Kasumi-1 (cell line): ENCODE measurements at regions not wholly inside any gene's neighbourhood (a gene's known extent, or its start where the extent isn't known, plus 50 kb on each side); places are given as distances from the start of the nearest gene placed in this dataset.

ENCODE experiments used
- DNase-seq, 2 experiments: peaks; one replicate each; lab custom pipeline; 2025; lab: John Stamatoyannopoulos, UW

DNA sequence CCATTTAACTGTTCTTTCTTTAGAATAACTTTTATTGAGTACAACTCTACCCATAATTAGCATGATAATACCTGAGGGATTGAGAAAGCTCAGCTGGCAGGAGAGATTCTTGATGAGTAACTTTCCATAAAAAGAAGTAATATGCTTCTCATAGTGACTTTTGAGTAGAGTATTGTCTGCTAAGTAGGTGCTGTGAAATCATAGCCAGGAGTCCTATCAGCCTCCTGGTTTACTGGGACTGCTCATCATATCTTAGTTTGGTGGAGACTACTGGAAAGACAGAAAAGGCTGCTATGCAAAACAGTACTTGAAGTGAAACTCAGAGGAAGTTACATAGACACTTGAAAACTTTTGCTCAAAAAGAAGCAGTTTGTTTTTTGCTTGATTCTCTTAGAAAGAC, 113.3 kb upstream of the ATP2B1 start:
- no peak for DNase-seq

DNA sequence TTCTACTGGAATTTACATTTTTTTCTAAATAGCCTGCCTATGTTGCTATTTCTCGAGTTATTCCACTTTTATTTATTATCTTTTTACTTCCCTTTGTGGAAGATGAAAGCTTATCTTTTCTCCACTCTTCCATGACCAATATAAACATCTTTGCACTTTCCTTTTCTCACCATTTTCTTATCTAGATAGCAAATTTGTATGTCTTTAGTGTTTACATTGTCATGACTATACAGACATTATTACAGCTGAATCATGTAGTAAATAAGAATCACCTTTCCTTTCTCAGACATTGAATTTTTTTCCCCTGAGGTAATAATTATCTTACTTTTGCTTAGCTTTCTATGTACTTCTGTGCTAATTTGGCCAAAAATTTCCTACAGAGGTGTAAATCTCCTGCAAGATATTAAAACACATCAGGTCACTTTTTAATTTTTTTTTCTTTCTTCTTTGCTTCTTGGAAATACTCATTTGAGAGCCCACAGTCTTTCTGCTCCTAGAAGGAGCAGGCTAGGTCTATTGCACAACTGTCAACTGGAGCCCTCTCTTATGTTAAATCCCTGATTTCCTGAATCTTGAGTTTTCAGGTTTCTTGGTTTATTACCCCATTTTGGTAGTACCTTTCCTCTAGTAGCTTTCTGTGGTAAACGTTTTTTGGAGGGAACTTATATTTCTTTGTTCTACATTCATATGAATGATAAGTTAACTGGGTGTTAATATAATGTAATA, 109.0 kb upstream of the ATP2B1 start:
- no peak for DNase-seq

DNA sequence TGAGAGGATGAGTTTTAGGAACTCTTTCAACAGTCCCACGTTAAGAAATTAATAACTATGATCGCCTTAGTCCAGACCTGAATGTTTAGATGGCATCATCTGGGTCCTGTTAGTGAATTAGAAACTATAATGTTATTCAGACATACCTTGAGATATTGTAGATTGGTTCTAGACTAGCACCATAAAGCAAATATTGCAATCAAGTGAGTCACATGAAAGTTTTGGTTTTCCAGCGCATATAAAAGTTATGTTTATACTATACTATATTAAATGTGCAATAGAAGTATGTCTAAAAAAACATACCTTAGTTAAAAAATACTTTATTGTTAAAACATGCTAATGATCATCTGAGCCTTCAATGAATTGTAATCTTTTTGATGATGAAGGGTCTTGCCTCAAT, 106.6 kb upstream of the ATP2B1 start:
- DNase-seq = no peak

DNA sequence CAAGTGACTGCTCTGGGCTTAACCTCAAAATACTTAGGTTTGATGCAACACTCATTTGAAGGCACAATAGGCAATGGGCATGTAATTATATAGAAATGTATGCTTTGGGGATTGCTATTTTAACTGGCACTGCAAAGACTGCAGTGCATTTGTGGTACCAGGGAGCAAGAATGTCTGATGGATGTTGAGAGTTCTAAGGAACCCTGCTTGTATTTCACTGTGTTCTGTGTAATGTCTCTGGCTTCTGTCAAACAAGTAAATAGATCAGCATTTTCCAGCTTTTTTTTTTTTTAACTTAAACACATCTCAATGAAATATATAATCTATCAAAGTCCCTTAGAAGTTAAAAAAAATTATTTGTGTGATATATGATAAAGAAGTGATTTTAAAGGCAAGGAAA, 94.8 kb upstream of the ATP2B1 start:
- DNase-seq = no peak

DNA sequence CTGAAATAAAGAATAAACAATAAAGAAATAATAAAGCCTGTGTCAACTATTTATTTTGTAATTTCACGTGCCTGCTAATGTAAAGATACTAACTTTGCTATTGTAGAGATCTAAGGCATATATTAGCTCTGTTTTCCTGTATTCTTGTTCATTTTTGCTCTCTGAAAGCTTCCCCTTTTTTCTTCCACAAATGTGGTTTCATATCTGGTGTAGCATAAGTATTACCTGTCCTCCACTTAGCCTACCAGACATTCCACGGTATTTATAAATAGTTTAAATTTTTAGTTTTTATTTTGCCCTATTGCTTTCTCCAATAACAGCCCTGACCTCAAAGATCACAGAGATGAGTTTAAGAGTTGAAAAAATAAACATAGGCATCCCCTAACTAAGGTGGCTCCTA, 92.6 kb upstream of the ATP2B1 start:
- DNase-seq = peak; percentile 18 to 52

DNA sequence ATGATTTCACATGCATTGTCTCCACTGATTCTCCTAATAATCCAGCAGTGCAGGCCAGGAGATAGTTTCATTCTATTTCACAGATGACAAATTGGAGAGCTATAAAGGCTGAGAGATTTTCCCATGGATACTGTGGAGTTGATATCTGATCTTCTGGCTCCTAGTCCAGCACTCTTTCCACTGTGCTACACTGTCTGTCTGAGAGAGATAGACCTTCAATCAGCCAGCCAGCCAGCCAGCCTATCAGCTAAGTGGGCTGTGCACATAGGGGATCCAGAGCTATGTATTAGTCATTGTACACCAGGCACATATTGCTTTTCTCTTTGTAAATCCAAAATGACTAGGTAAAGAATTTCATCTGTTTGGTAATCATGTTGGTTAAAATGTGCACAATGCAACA, 91.8 kb upstream of the ATP2B1 start:
- no peak for DNase-seq

DNA sequence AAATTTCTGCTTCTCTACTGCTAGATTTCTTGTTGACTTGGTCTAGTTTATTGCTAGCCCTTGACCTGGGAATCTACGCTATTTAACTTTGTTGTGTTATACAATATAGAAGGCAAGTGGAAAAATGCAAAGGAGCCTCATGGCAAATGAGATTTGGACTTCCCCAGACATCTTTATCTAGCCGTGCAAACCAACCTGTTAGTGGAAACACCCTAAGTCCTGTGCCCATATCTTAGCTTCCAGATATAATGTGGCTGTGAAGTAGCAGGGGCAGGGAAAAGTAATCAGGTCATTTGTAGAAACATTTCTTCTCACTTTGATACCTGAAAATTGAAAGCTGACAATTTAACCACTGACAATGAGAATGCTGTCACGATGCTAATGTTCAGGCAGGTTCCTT, 90.7 kb upstream of the ATP2B1 start:
- DNase-seq = no peak

DNA sequence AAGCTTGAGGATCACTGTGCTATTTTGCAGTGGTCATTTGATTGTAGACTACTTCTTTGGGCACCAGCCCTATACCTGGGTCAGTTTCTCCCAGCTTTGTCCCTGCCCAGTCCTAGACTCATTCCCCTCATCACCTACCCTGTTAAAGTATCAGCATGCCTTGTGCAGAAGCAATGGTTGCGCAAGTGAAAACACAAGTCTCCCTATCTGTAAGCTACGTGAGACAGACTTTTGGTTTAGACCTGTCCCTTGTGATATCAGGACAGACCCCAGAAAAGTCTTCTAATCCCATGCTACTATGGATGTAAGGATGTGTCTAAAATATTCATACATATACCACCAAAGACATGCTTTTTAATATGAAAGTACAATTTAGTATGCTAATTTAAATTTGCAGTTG, 88.8 kb upstream of the ATP2B1 start:
- no peak for DNase-seq

DNA sequence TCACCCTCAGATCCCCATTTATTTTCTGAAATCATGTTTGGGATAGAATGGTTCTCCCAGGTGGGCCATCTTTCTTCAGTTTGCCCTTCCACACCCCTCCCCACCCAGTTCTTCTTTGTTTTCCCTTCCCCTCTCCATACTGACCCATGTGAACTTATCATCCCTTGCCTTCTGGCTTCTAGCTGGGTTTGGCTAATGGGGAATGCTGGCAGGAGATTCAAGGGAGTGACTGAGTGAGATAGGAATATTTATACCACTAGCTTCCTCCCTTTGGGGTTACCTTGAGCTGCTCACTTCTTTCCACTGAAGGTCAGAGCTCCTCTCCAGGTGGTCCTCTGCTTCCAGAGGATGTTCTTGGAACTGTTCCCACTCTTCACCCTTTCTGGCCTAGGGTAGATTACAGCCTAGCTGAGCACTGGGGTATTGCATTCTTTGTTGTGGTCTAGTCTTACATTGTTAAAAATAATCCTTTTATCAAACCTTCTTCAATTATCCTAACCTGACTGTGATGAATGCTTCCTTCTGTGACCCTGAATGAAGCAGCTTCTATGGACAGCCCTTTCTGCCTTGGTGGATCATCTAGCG, 88.3 kb upstream of the ATP2B1 start:
- no peak for DNase-seq

DNA sequence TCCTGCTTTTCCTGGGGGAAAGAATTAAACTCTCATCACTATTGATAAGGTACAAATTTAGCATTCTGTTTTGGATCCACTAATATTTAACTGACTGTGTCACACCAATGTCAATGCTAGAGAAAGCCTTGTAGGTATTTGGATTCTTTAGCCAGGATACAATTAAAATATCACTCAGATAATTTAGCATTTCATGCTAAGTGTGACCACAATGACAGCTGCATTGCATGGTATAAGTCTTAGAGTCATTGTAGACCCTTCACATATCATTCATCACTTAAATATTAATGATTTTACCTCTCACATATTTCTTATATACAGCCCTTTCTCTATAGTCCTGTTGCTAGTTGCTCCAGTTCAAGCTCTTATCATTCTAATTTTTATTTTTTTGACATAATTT, 85.3 kb upstream of the ATP2B1 start:
- DNase-seq = no peak

DNA sequence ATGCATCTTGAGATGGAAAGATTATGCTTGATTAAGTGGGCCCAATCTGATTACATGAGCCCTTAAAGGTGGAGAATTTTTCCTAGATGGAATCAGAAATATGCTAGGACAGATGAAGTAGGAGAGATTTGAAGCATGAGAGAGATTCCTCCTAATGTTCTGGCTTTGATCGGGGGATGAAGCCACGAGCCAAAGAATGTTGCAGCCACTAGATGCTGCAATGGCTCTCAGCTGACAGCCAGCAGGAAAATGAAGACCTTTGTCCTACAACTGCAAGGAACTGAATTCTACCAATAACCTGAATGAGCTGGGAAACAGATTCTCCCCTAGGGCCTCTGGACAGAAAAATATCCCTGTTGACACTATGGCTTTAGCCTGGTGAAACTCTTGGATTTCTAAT, 82.6 kb upstream of the ATP2B1 start:
- no peak for DNase-seq

DNA sequence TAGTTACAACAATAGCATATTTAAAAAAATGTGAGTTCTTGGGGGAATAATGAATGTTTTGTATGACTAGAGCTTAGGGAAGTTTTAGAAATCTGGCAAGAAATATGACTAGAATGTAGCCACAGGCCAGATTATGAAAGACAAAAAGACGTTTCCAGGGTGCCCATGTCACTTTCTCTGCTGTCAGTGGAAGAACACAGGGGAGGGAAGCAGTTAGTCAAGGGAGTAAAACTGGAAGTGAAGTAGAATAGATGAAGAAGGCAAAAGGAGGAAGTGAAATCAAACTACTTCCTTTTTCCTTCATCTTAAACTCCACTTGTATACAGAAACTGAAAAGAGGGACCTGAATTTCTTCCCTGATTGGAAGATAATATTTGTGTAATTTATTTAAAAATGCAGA, 81.2 kb upstream of the ATP2B1 start:
- DNase-seq = peak; percentile 78 to 80

DNA sequence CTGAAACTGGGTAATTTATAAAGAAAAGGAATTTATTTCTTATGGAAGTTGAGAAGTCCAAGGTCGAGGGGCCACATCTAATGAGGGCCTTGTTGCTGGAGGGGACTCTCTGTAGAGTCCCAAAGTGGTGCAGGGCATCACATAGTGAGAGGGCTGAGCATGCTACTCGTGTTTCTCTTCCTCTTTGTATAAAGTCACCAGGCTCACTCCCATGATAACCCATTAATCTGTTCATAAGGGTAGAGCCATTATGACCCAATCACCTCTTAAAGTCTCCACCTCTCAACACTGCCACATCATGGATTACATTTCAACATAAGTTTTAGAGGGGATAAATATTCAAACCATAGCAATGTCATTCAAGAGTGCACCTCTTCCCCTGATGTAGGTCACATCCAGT, 79.1 kb upstream of the ATP2B1 start:
- no peak for DNase-seq

DNA sequence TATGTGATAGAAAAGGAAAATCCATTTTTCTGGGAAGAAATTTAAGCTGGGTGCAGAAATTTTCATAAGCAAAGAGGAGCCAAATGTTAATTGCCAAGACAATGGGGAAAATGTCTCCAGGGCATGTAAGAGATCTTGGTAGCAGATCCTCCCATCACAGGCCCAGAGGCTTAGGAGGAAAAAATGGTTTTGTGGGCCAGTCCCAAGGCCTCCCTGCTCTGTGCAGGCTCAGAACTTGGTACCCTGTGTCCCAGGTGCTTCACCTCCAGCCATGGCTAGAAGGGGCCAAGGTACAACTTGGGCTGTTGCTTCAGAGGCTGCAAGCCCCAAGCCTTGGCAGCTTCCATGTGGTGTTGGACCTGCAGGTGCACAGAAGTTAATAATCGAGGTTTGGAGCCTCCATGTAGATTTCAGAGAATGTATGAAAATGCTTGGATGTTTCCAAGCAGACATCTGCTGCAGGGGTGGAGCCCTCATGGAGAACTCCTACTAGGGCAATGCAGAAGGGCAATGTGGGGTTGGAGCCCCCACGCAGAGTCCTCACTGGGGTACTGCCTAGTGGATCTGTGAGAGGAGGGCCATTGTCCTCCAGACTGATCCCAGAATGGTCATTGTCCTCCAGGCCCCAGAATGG, 77.7 kb upstream of the ATP2B1 start:
- no peak for DNase-seq

DNA sequence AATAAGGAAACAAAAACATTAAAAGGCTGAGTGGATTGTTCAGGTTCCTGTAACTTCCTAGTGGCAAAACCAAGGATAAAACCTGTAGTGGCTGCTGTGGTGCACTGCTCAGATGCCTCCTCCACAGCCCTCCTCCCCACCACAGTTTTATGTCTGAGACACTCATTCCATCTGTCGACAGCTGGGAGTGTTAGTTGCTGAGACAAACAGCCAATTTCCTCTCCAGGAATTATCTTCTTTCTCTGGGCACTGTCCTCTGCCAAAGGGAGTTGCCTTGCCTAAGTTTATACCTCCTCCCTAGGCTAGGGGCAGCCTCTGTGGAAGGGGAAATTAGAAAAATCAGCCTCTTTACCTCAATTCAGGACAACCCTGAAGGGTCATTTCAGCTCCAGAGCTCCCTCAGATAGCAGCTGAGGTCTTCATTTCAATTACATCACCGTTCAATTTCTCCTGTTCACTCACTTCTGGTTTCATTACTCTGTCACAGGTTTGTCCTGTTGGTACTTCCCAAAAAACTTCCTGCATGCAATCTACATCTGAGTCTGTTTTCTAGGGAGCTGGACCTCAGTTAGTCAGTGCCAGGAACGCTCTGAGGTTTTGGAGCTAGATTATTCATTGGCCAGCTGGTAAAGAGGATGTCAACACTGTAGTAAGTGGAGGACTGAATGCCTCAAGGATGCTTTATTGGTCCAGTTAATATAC, 74.9 kb upstream of the ATP2B1 start:
- DNase-seq = peak; percentile 7 to 8

DNA sequence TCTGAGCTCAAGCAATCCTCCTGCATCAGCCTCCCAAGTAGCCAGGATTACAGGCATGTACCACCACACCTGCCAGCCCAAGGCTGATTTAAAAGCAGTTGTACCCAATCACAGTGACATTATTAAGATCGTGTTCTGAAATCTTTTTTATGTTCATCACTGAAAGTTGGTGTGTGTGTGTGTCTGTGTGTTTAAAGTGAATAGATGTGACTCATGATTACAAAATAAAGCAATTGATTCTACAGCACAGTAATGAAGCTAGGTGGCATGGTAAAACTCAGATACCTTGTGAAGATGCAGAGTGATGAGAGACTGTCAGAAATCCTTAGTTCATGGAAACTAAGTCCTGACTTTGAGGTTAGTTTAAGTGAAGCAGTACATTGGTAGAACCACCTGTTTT, 74.2 kb upstream of the ATP2B1 start:
- DNase-seq = no peak

DNA sequence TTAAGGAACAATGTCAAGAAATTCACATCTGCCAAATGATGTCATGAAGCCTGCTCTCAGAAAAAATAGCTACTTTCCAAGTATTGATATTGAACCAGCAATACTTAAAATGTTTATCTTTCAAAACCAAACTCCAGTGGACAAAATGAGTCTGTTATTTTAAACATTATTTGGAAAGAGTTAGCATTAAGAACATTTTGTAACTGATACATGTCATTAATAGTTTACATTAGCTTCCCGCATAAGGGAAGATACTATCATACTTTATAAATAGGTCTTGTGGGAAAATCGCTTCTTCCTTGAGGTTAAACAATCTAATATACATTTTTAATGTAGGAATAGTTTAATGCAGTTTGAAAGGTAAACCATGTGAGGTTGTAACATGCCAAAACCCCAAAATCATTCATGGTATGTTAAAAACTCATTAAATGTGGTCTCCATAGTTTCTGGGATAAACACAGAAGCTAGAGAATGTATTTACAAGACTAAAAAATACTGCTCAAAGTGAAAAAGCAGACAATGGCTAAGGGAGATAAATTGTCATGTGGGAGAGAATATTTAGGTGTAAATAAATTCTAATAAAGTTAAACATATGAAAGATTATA, 73.4 kb upstream of the ATP2B1 start:
- DNase-seq = no peak

DNA sequence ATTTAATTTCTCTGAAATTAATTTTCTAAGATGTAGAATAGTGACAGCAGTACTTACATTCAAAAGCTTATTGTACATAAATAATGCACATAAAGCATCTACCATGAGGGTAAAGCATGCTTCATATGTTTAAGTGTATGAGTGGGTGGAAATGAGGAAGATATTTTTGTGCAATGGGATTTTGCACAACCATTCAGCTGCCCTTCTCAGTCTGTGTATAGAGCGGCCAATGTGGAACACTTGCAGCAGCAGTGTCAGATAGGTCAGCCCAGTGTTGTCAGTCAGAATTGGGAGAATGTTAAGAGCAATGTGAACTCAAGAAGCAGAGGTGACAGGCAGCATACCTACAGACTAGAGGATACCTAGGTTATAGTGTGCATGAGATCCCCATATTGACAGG, 72.5 kb upstream of the ATP2B1 start:
- no peak for DNase-seq

DNA sequence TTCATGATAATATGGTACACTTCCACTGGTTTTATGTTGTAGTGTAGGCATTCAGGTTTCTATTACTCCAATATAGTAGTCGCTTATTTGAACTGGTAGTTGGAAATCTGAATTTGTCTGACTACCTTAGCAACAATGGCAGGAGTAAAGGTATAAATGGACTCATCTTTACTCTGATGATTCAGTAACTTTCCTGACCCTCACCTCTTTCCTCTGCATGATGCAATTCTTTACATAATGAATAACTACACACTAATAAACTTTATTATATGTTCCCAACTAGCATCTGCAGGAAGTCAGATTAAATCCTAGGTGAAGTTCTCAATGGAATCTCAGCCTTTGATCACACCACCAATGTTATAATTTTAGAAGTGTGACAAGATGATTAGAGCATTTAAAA, 70.5 kb upstream of the ATP2B1 start:
- DNase-seq = no peak

DNA sequence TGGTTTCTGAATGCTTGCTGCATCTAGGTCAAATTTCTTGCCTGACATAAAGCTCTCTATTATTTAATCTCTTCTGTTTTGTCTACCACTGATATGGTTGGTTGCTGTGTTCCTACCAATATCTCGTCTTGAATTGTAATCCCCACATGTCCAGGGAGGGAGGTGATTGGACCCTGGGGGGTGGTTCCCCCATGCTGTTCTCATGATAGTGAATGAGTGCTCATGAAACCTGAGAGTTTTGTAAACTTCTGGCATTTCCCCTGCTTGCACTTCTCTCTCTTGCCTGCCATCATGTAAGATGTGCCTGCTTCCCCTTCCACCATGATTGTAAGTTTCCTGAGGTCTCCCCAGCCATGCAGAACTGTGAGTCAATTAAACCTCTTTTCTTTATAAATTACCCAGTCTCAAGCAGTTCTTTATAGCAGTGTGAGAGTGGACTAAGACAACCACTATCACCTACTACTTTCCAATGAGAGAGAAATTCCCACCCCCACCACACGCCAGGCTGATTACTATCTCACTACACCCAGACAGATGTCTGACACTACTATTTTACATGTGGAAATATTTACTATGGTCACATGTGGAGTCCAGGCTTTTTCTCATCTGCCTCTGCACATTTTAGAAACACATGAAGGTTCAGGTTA, 69.2 kb upstream of the ATP2B1 start:
- DNase-seq = no peak

DNA sequence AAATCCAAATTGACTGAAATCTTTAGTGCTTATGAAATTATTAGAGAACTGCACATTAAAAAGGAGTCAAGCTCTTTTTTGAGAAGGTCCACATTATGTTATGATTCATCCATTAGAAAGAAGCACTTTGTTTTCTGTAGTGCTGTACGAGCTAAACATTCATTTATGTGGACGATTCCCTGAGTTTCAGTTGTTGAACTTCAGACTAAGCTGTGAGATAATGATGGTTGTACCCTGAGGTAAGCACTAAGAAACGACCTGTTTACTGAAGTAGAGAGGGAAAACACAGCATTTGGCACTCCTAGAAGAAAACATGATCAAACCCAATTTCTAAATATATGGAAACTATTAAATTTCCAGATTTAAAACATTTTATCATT, 67.3 kb upstream of the ATP2B1 start:
- DNase-seq = no peak
